K562 (cell line): ENCODE measurements at regions not wholly inside any gene's neighbourhood (a gene's known extent, or its start where the extent isn't known, plus 50 kb on each side); places are given as distances from the start of the nearest gene placed in this dataset.

Source experiments
- ATAC-seq: fragments of 200-7000 bp; cut with Tn5 transposase; 3 replicates; pipeline ENCODE4 v1.9.1; 2020; ENCODE audit warnings: moderate library complexity
- BruUV-seq: library from RNA; stranded (reverse); fragments of 400-500 nt; replicated peaks from 2 replicates; lab custom pipeline; 2021; lab: Mats Ljungman, UMichigan
- CTCF ChIA-PET: fragments of 300-600 bp; formaldehyde crosslinking; extraction: SDS; loops from one replicate; lab custom pipeline; 2021; ENCODE audit warnings: low intra/inter-chr PET ratio; lab: Yijun Ruan, JAX
- POLR2A ChIA-PET: fragments of 300-600, 350-650 bp; sonication (Branson Sonifier 250); formaldehyde crosslinking; extraction: SDS; loops from one replicate; lab custom pipeline; 2021; ENCODE audit warnings: antibody characterized with exemption, inconsistent platforms; lab: Yijun Ruan, JAX
- DNase-seq, 4 experiments: peaks; one replicate each; pipeline versions ENCODE4 v3.0.0 to v3.0.0-alpha.2; 2011 to 2018; ENCODE audit warnings: low spot score in 3 of 4, mixed read lengths in 3 of 4; ENCODE audit errors: extremely low read depth in 1 of 4
- FAIRE-seq: peaks from 2 replicates; lab custom pipeline; 2011; peaks lifted over from hg19 to GRCh38; lab: Jason Lieb, UNC
- H2AFZ ChIP-seq: 2 replicates; pipeline ENCODE4 v1.6.0; 2011; ENCODE audit warnings: low read depth, low read length, control low read depth, inconsistent platforms
- H3K27ac ChIP-seq: fragments of 200-600 bp; 3 replicates; pipeline ENCODE4 v1.8.0; 2011; ENCODE audit warnings: low read depth, mild to moderate bottlenecking, control low read depth, inconsistent platforms, low read length, moderate library complexity, mixed read lengths; ENCODE audit errors: extremely low read depth
- H3K27me3 ChIP-seq, 2 experiments: fragments of 300-600 bp in 1 of 2; 2 replicates in 1 of 2; 3 replicates in 1 of 2; pipeline versions ENCODE4 v1.6.0 to v1.8.0; 2011; ENCODE audit warnings: inconsistent platforms in 2 of 2, low read length in 2 of 2, mild to moderate bottlenecking in 1 of 2, mixed read lengths in 1 of 2, moderate library complexity in 1 of 2; ENCODE audit not compliant: control insufficient read depth in 2 of 2, insufficient read depth in 2 of 2
- H3K36me3 ChIP-seq: fragments of 300-600 bp; 3 replicates; pipeline ENCODE4 v1.8.0; 2011; ENCODE audit warnings: mild to moderate bottlenecking, low read length, inconsistent platforms; ENCODE audit not compliant: control insufficient read depth, insufficient read depth
- H3K4me1 ChIP-seq, 2 experiments: fragments of 200-600 bp in 1 of 2; replicated peaks in 1 of 2; 2 replicates in 1 of 2; 3 replicates in 1 of 2; pipeline versions ENCODE4 v1.5.1 to v1.8.0; 2011; ENCODE audit warnings: inconsistent platforms in 2 of 2, low read length in 2 of 2, mild to moderate bottlenecking in 1 of 2, mixed read lengths in 1 of 2, moderate library complexity in 1 of 2; ENCODE audit not compliant: control insufficient read depth in 2 of 2, insufficient read depth in 2 of 2
- H3K4me2 ChIP-seq: 2 replicates; pipeline ENCODE4 v1.6.1; 2011; ENCODE audit warnings: low read length, control low read depth, inconsistent platforms, mixed read lengths; ENCODE audit not compliant: insufficient read depth
- H3K4me3 ChIP-seq: fragments of 200-600 bp; sonication (generic), shearing (Covaris generic); 2 replicates; pipeline ENCODE4 v1.5.1; 2016; ENCODE audit warnings: control low read depth, inconsistent platforms
- H3K79me2 ChIP-seq: fragments of 200-600 bp; 3 replicates; pipeline ENCODE4 v1.8.0; 2011; ENCODE audit warnings: low read length, inconsistent platforms; ENCODE audit not compliant: control insufficient read depth, insufficient read depth
- H3K9ac ChIP-seq, 2 experiments: 2 replicates each; pipeline versions ENCODE4 v1.6.0 to v1.6.1; 2011; ENCODE audit warnings: low read depth in 2 of 2, low read length in 2 of 2, control low read depth in 1 of 2, inconsistent platforms in 1 of 2, mild to moderate bottlenecking in 1 of 2, mixed read lengths in 1 of 2; ENCODE audit not compliant: insufficient read depth in 1 of 2
- H3K9me1 ChIP-seq: one replicate; pipeline ENCODE4 v1.6.0; 2011; ENCODE audit warnings: inconsistent platforms, mild to moderate bottlenecking, low read length, moderate library complexity; ENCODE audit not compliant: control insufficient read depth, insufficient read depth
- H3K9me3 ChIP-seq: replicated peaks from 2 replicates; pipeline ENCODE4 v1.5.1; 2011; ENCODE audit warnings: low read depth, low read length, inconsistent platforms; ENCODE audit not compliant: control insufficient read depth, insufficient read depth
- H4K20me1 ChIP-seq: replicated peaks from 2 replicates; pipeline ENCODE4 v1.6.1; 2011; ENCODE audit warnings: low read length, inconsistent platforms, mixed read lengths; ENCODE audit not compliant: control insufficient read depth, insufficient read depth
- ATF4 ChIP-seq: fragments of 450-650 bp; formaldehyde crosslinking; IDR thresholded peaks from 2 replicates; pipeline ENCODE4 v1.4.0; 2022; ENCODE audit warnings: mild to moderate bottlenecking, moderate library complexity
- CBX3 ChIP-seq, 2 experiments: IDR thresholded peaks; 1 replicate in 1 of 2; 2 replicates in 1 of 2; pipeline ENCODE4 v1.6.1; 2012; ENCODE audit warnings: inconsistent platforms in 2 of 2, low read length in 2 of 2, borderline replicate concordance in 1 of 2, control low read depth in 1 of 2
- CHD1 ChIP-seq: fragments of 200-600 bp; sonication (generic); IDR thresholded peaks from one replicate; pipeline ENCODE4 v1.6.1; 2012; ENCODE audit warnings: mild to moderate bottlenecking, moderate library complexity, low read length, inconsistent platforms
- CREB3 ChIP-seq: fragments of 450-650 bp; conservative IDR thresholded peaks from 2 replicates; pipeline ENCODE4 v1.6.1; 2016; ENCODE audit warnings: missing genetic modification characterization, low read depth, mild to moderate bottlenecking, missing compliant biosample characterization, moderate library complexity
- HIVEP1 ChIP-seq: fragments of 250-450 bp; sonication (Bioruptor Pico); IDR thresholded peaks from 2 replicates; pipeline ENCODE4 v1.4.0; 2020; ENCODE audit warnings: mild to moderate bottlenecking
- HMG20A ChIP-seq: fragments of 450-650 bp; formaldehyde crosslinking; conservative IDR thresholded peaks from 2 replicates; pipeline ENCODE4 v1.4.0; 2020; ENCODE audit warnings: mild to moderate bottlenecking, mixed read lengths
- HNRNPH1 ChIP-seq: fragments of 200-400 bp; formaldehyde crosslinking; optimal IDR thresholded peaks from 2 replicates; pipeline ENCODE3; 2017; ENCODE audit warnings: low read depth, mild to moderate bottlenecking, low read length, moderate library complexity
- PBX2 ChIP-seq, 2 experiments: IDR thresholded peaks in 1 of 2; conservative IDR thresholded peaks in 1 of 2; 2 replicates each; pipeline ENCODE4 v1.6.1; 2016; ENCODE audit warnings: low read depth in 2 of 2, mild to moderate bottlenecking in 1 of 2, missing compliant biosample characterization in 1 of 2, missing genetic modification characterization in 1 of 2, moderate library complexity in 1 of 2
- RBM34 ChIP-seq: fragments of 200-400 bp; formaldehyde crosslinking; IDR thresholded peaks from 2 replicates; pipeline ENCODE4 v1.6.1; 2018; ENCODE audit warnings: low read length, borderline replicate concordance; ENCODE audit not compliant: insufficient read depth
- SNAPC5 ChIP-seq: fragments of 250-450 bp; sonication (Bioruptor Pico); IDR thresholded peaks from 2 replicates; pipeline ENCODE4 v1.8.0; 2021; ENCODE audit warnings: moderate library complexity, mild to moderate bottlenecking, inconsistent platforms
- TCFL5 ChIP-seq: fragments of 250-450 bp; sonication (Bioruptor Pico); conservative IDR thresholded peaks from 2 replicates; pipeline ENCODE4 v1.6.1; 2021; ENCODE audit warnings: mild to moderate bottlenecking, moderate library complexity, matching md5 sums
- TEAD2 ChIP-seq: fragments of 450-650 bp; IDR thresholded peaks from 2 replicates; pipeline ENCODE4 v1.6.1; 2016; ENCODE audit warnings: missing genetic modification characterization, control low read depth, missing compliant biosample characterization
- TRIM24 ChIP-seq, 2 experiments: fragments of 450-650 bp; IDR thresholded peaks; 2 replicates each; pipeline ENCODE4 v1.6.1; 2016
- ZNF445 ChIP-seq: fragments of 250-450 bp; sonication (Bioruptor Pico); IDR thresholded peaks from 2 replicates; pipeline ENCODE4 v1.4.0; 2020; ENCODE audit warnings: low read depth, mild to moderate bottlenecking, moderate library complexity
- ZNF655 ChIP-seq: fragments of 250-450 bp; sonication (Bioruptor Pico); IDR thresholded peaks from 2 replicates; pipeline ENCODE4 v1.5.0; 2021
- ZNF707 ChIP-seq: fragments of 250-450 bp; sonication (Bioruptor Pico); conservative IDR thresholded peaks from 2 replicates; pipeline ENCODE4 v1.8.0; 2022; ENCODE audit warnings: inconsistent platforms, mild to moderate bottlenecking, moderate library complexity
- WGBS: fragments of 100-300 bp; shearing (Covaris generic); methylation state at CpG from one replicate; pipeline ENCODE4 v1.1.6; 2016; ENCODE audit warnings: low coverage, mixed read lengths; ENCODE audit not compliant: insufficient coverage; ENCODE audit errors: missing lambda C conversion rate; 5-methylcytosine and 5-hydroxymethylcytosine counted together
- in situ Hi-C: fragments of 300-500 bp; cut with MboI; formaldehyde crosslinking; loops from 4 replicates; pipeline ENCODE4 v1.15.0; 2018; ENCODE audit warnings: inconsistent platforms, mixed read lengths
- intact Hi-C: fragments of 100-400 bp; cut with micrococcal nuclease; formaldehyde crosslinking; loops from 2 replicates; pipeline ENCODE4 v1.14.2; 2022

GRCh38 chr4:160406263-160406825, 1303.5 kb downstream of the RAPGEF2 start (continued):
- TF ChIP-seq SNAPC5 (CRISPR knock-in tag): no peak
- TF ChIP-seq RBM34: no peak
- no peak for TF ChIP-seq ZNF445 (CRISPR knock-in tag)
- TF ChIP-seq HMG20A: no peak
- no peak for TF ChIP-seq CHD1

GRCh38 chr4:160414496-160414895, 1311.6 kb downstream of the RAPGEF2 start:
- Histone ChIP-seq H3K9me1 (no peaks in the 10 kb centered on the region), H3K9ac (no peak overlapping the region), H3K4me1 (no peaks in the 10 kb centered on the region), H4K20me1 (no peaks in the 10 kb centered on the region), H3K27ac (no peak overlapping the region), H3K36me3 (no peaks in the 10 kb centered on the region), H3K79me2 (no peaks in the 10 kb centered on the region), H2AFZ (no peak overlapping the region), H3K4me2 (no peak overlapping the region), H3K4me3 (no peak overlapping the region), H3K9me3 (no peaks in the 10 kb centered on the region), H3K27me3 (no peaks in the 10 kb centered on the region)
- no TSS peak for BruUV-seq
- in situ Hi-C loops: no loop called here
- 0% methylated on average over 3 of the region's 5 CpGs for WGBS
- FAIRE-seq (no peak), DNase-seq (no peak), ATAC-seq (no peak)
- ChIA-PET CTCF (no interaction called here), POLR2A (no interaction called here)
- intact Hi-C loops: no loop called here
- TF ChIP-seq CREB3 (tag) (no peak), HIVEP1 (CRISPR knock-in tag) (no peak), TEAD2 (tag) (no peak), ATF4 (CRISPR knock-in tag) (no peak), PBX2 (CRISPR knock-in tag; IDR thresholded peaks at IDR 0.05; ENCODE audit: low read depth) (no peak), PBX2 (tag; conservative IDR thresholded peaks at IDR 0.05; ENCODE audit: low read depth) (no peak), HMG20A (no peak), ZNF655 (CRISPR knock-in tag) (no peak), CBX3 (IDR thresholded peaks at IDR 0.05; ENCODE audit: borderline replicate concordance in 1 of 2, low read length in 2 of 2) (no peak), TRIM24 (IDR thresholded peaks at IDR 0.05) (no peak), ZNF707 (CRISPR knock-in tag) (no peak), TCFL5 (no peak), HNRNPH1 (no peak)
